Spleen (tissue), 11 donors: ENCODE measurements at regions not wholly inside any gene's neighbourhood (a gene's known extent, or its start where the extent isn't known, plus 50 kb on each side); places are given as distances from the start of the nearest gene placed in this dataset.

ENCODE experiments used
- DNase-seq: peaks from one replicate; pipeline ENCODE4 v3.0.0-alpha.2; 2020
- H3K27ac ChIP-seq, 8 donors: fragments of 200-600 bp; sonication (generic) in 7 of 8; 1 replicate in 4 of 8; 2 replicates in 4 of 8; pipeline versions ENCODE4 v1.5.0 to v1.8.0; 2016 to 2021; ENCODE audit warnings: inconsistent platforms in 4 of 8, mild to moderate bottlenecking in 4 of 8, moderate library complexity in 1 of 8
- H3K27me3 ChIP-seq, 7 donors: fragments of 200-600 bp; sonication (generic) in 6 of 7; replicated peaks in 1 of 7; 1 replicate in 4 of 7; 2 replicates in 3 of 7; pipeline versions ENCODE4 v1.5.0 to v1.8.0; 2016 to 2021; ENCODE audit warnings: inconsistent platforms in 3 of 7, mild to moderate bottlenecking in 1 of 7
- H3K36me3 ChIP-seq, 6 donors: fragments of 200-600 bp; sonication (generic) in 5 of 6; 1 replicate in 4 of 6; 2 replicates in 2 of 6; pipeline versions ENCODE4 v1.5.0 to v1.8.0; 2016 to 2021; ENCODE audit warnings: inconsistent platforms in 2 of 6
- H3K4me1 ChIP-seq, 6 donors: fragments of 200-600 bp; sonication (generic) in 5 of 6; 1 replicate in 3 of 6; 2 replicates in 3 of 6; pipeline versions ENCODE4 v1.5.0 to v1.8.0; 2016 to 2021; ENCODE audit warnings: inconsistent platforms in 3 of 6
- H3K4me3 ChIP-seq, 8 donors: fragments of 200-600 bp; sonication (generic) in 7 of 8; 1 replicate in 4 of 8; 2 replicates in 4 of 8; pipeline versions ENCODE4 v1.5.0 to v1.8.0; 2016 to 2021; ENCODE audit warnings: inconsistent platforms in 4 of 8, mild to moderate bottlenecking in 4 of 8, moderate library complexity in 2 of 8
- H3K9me3 ChIP-seq, 8 donors: fragments of 200-600 bp; sonication (generic) in 7 of 8; 1 replicate in 4 of 8; 2 replicates in 4 of 8; pipeline versions ENCODE4 v1.5.0 to v1.8.0; 2016 to 2021; ENCODE audit warnings: inconsistent platforms in 4 of 8
- POLR2A ChIP-seq, 3 donors: fragments of 450-650 bp; IDR thresholded peaks; one replicate each; pipeline ENCODE4 v1.5.1; 2017; ENCODE audit warnings: antibody characterized with exemption in 3 of 3, mild to moderate bottlenecking in 1 of 3
- POLR2AphosphoS5 ChIP-seq, 3 donors: sonication (generic); formaldehyde crosslinking; IDR thresholded peaks; one replicate each; pipeline ENCODE4 v1.5.1; 2017; ENCODE audit warnings: antibody characterized with exemption in 3 of 3
- WGBS, 5 donors: extraction: QIAGEN DNeasy Blood & Tissue Kit in 3 of 5; methylation state at CpG; one replicate each; pipeline versions ENCODE4 v1.1.5 to v1.1.7; 2013 to 2018; 5-methylcytosine and 5-hydroxymethylcytosine counted together
- intact Hi-C: fragments of 100-400 bp; cut with DNase I; formaldehyde crosslinking; loops from one replicate; pipeline ENCODE4 v1.15.0; 2023; ENCODE audit warnings: low total_unique reads
- TF ChIP-seq, protein P1 (sequence below), 11 experiments: fragments of 200-600 bp in 7 of 11; fragments of 450-650 bp in 4 of 11; sonication (generic) in 4 of 11; IDR thresholded peaks in 8 of 11; conservative IDR thresholded peaks in 3 of 11; 1 replicate in 7 of 11; 2 replicates in 4 of 11; pipeline versions ENCODE4 v1.4.0 to v1.8.0; 2016 to 2021; ENCODE audit warnings: antibody characterized with exemption in 11 of 11, inconsistent platforms in 4 of 11, mild to moderate bottlenecking in 1 of 11
- donor health status: healthy with polysubstance abuse.
- donor health status: DM: no; HTN: no; CAD: no; lungs with moderate emphysema.
- donor health status: DM: no; HTN: no; CAD: no.
- donor health status: Bipolar disorder and iron deficiency.
- donor health status: healthy.
- donor health status: DM: no; HTN: no; CAD: no.
- donor health status: DM: yes; HTN: yes; CAD: no.

DNA sequence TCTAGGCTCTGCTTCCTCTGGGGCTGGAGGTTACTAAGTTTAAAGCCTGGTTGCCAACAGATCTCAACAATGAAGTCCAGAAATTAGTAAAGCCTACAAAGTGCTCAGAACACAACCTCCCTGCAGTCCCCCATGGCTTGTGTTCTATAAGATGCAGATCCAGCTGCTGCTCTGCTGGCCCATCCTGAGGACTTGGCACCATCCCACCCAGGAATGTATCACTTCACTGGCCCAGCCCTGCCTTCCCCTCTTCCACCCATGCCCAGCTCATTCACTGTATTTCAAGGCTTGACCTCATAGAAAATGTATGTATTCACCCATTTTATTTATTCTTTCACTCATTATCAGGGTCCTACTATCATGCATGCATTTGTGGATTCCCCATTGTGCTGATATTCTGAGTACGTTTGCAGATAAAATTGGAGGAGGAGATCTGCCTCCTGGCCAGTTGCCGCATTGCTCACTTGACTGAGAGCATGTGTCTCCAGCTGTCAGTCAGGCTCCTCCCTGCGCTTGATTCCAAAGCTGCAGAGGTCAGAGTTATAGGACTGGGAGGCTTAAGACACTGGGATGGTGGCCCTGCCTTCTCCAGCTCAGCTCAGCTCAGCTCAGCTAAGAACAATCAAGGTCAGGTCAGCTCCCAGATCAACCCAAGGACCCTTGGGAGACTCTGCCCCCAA is 104.8 kb downstream of the MAFB start:
- Histone ChIP-seq H3K9me3 (no peaks in the 10 kb centered on the region), H3K4me1 (peaks cover 0 to 24% (median 8%) of the 10 kb centered on the region in 6 donors), H3K36me3 (no peaks in the 10 kb centered on the region), H3K27me3 (peaks cover 0 to 3% (median 0%) of the 10 kb centered on the region in 7 donors), H3K27ac (peak overlapping the region in 6 of 8 donors; percentile 16 to 73 (median 58)), H3K4me3 (peak overlapping the region in 1 of 8 donors; percentile 17)
- WGBS, 5 donors: 55 to 82% (median 76%) methylated on average over 3 of the region's 3 CpGs
- no peak for DNase-seq
- intact Hi-C loops: no loop called here
- peak in 1 of 3 donors; percentile 30 for TF ChIP-seq POLR2AphosphoS5 (IDR thresholded peaks at IDR 0.05)
- TF ChIP-seq, protein P1, sequence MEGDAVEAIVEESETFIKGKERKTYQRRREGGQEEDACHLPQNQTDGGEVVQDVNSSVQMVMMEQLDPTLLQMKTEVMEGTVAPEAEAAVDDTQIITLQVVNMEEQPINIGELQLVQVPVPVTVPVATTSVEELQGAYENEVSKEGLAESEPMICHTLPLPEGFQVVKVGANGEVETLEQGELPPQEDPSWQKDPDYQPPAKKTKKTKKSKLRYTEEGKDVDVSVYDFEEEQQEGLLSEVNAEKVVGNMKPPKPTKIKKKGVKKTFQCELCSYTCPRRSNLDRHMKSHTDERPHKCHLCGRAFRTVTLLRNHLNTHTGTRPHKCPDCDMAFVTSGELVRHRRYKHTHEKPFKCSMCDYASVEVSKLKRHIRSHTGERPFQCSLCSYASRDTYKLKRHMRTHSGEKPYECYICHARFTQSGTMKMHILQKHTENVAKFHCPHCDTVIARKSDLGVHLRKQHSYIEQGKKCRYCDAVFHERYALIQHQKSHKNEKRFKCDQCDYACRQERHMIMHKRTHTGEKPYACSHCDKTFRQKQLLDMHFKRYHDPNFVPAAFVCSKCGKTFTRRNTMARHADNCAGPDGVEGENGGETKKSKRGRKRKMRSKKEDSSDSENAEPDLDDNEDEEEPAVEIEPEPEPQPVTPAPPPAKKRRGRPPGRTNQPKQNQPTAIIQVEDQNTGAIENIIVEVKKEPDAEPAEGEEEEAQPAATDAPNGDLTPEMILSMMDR (IDR thresholded peaks at IDR 0.05 in 8 of 11, conservative IDR thresholded peaks at IDR 0.05 in 3 of 11): no peak

DNA sequence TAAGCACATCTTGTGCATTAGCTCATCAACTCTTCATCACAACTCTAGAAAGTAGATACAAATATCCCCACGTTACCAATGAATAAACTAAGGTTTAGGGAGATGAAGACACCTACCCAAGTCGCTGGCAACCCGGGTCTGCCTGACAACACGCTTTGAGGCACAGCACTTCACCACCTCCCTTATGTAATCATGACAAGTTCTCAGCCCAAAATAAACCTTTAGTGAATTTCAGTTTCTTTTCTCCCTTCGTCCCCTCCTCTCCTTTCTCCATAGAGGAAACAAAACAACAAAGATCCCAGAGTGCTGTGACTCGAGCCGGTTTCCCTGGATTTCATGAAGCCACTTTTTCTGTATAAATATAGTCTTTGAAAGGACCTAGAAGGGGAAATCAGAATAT is 105.4 kb downstream of the MAFB start:
- no peak for DNase-seq
- Histone ChIP-seq H3K36me3 (no peaks in the 10 kb centered on the region), H3K27me3 (peaks cover 0 to 3% (median 0%) of the 10 kb centered on the region in 7 donors), H3K4me3 (no peak overlapping the region), H3K9me3 (no peaks in the 10 kb centered on the region), H3K27ac (peak overlapping the region in 6 of 8 donors; percentile 16 to 73 (median 58)), H3K4me1 (peaks cover 0 to 24% (median 8%) of the 10 kb centered on the region in 6 donors)
- WGBS, 5 donors: 73 to 84% (median 75%) methylated on average over 7 of the region's 7 CpGs
- intact Hi-C loops: no loop called here
- TF ChIP-seq POLR2A (IDR thresholded peaks at IDR 0.05): no peak
- TF ChIP-seq, protein P1 (IDR thresholded peaks at IDR 0.05 in 8 of 11, conservative IDR thresholded peaks at IDR 0.05 in 3 of 11): no peak

DNA sequence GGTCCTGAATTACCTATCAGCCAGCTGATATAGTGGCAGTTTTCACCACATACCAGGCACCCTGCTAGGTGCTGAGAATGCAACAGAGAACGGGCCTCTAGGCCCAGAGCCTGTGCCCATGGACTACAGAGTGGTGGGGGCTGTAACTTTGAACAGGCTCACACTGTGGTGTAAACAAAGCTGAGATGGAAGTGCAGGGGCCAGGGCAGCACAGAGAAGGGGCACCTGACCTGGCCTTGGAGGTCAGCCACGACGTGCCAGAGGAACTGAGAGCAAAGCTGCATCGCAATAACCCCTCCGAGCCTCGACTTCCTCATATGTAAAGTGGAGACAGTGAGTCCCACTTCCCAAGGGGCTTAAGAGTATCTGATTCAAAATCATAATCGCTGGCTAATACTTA is 105.8 kb downstream of the MAFB start:
- TF ChIP-seq, protein P1 (IDR thresholded peaks at IDR 0.05 in 8 of 11, conservative IDR thresholded peaks at IDR 0.05 in 3 of 11): no peak
- peak in 2 of 3 donors; percentile 23 to 44 for TF ChIP-seq POLR2AphosphoS5 (IDR thresholded peaks at IDR 0.05)
- TF ChIP-seq POLR2A (IDR thresholded peaks at IDR 0.05): no peak
- no peak for DNase-seq

DNA sequence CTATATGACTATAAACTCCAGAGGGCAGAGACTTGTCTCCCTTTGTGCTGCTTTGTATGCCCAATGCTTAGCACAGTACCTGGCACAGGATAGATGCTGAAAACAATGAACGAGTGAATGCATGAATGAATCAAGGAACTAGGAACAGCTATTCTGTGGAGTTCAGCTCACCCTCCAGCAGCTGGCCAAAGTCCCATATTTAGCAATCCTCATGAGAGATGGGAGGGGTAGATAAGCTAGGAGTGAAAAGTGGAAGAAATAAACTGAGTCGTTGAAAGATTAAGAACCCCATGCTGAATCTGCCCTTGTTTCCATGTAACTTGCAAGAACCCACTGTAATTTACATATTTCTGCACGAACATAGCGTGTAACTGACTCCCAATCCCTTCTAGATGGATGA is 106.5 kb downstream of the MAFB start:
- 72 to 79% (median 74%) methylated on average over 4 of the region's 4 CpGs for WGBS, 5 donors
- Histone ChIP-seq H3K36me3 (no peaks in the 10 kb centered on the region), H3K27ac (peak overlapping the region in 3 of 8 donors; percentile 36 to 73 (median 72)), H3K4me1 (peaks cover 0 to 24% (median 8%) of the 10 kb centered on the region in 6 donors), H3K9me3 (no peaks in the 10 kb centered on the region), H3K27me3 (no peaks in the 10 kb centered on the region), H3K4me3 (no peak overlapping the region)
- DNase-seq: no peak
- TF ChIP-seq POLR2AphosphoS5 (IDR thresholded peaks at IDR 0.05) (no peak), POLR2A (IDR thresholded peaks at IDR 0.05) (no peak)
- TF ChIP-seq, protein P1 (IDR thresholded peaks at IDR 0.05 in 8 of 11, conservative IDR thresholded peaks at IDR 0.05 in 3 of 11): no peak
- intact Hi-C loops: no loop called here

More for the DNA sequence above, 105.8 kb downstream of the MAFB start:
- Histone ChIP-seq H3K36me3 (no peaks in the 10 kb centered on the region), H3K9me3 (no peaks in the 10 kb centered on the region), H3K4me1 (peaks cover 0 to 24% (median 8%) of the 10 kb centered on the region in 6 donors), H3K27me3 (peaks cover 0 to 1% (median 0%) of the 10 kb centered on the region in 7 donors), H3K4me3 (no peak overlapping the region), H3K27ac (peak overlapping the region in 4 of 8 donors; percentile 36 to 73 (median 65))
- intact Hi-C loops: no loop called here
- 52 to 75% (median 67%) methylated on average over 7 of the region's 7 CpGs for WGBS, 5 donors
